ENCODE measurements at regions not wholly inside any gene's neighbourhood (a gene's known extent, or its start where the extent isn't known, plus 50 kb on each side); places are given as distances from the start of the nearest gene placed in this dataset.

- no peak for DNase-seq (ENCODE audit: low spot score)
- Histone ChIP-seq H3K4me1 (ENCODE audit: insufficient read depth) (peaks cover 25% of the 10 kb centered on the region), H3K79me2 (no peaks in the 10 kb centered on the region), H3K9me3 (ENCODE audit: low read depth) (no peaks in the 10 kb centered on the region), H4K20me1 (ENCODE audit: insufficient read depth, poor library complexity, severe bottlenecking) (no peaks in the 10 kb centered on the region), H3K4me2 (no peak overlapping the region), H3K4me3 (no peak overlapping the region), H2AFZ (no peak overlapping the region), H3K9me2 (replicated peaks; ENCODE audit: insufficient read depth) (no peaks in the 10 kb centered on the region), H3K27ac (no peak overlapping the region), H3K36me3 (replicated peaks; ENCODE audit: insufficient read depth, low read depth) (no peaks in the 10 kb centered on the region), H3K27me3 (no peaks in the 10 kb centered on the region)
- 84% methylated on average over 4 of the region's 4 CpGs for WGBS (ENCODE audit: low lambda C conversion rate, missing lambda C conversion rate)
- TF ChIP-seq EZH2phosphoT487 (IDR thresholded peaks at IDR 0.05; ENCODE audit: low read depth, severe bottlenecking, unreplicated experiment) (no peak), CTCF (IDR thresholded peaks at IDR 0.05; ENCODE audit: poor library complexity) (no peak), EZH2 (IDR thresholded peaks at IDR 0.05; ENCODE audit: borderline replicate concordance) (no peak)
Observed at GRCh38 chr6:139547122-139547776, 172.8 kb upstream of the CITED2 start.

GRCh38 chr6:139546106-139546472, 171.6 kb upstream of the CITED2 start:
- H3K9me2 ChIP-seq (replicated peaks; ENCODE audit: insufficient read depth): no peaks in the 10 kb centered on the region
- no peaks in the 10 kb centered on the region for H4K20me1 ChIP-seq (ENCODE audit: insufficient read depth, poor library complexity, severe bottlenecking)
- H3K9me3 ChIP-seq (ENCODE audit: low read depth): no peaks in the 10 kb centered on the region
- TF ChIP-seq EZH2phosphoT487 (IDR thresholded peaks at IDR 0.05; ENCODE audit: low read depth, severe bottlenecking, unreplicated experiment): no peak
- no peak for TF ChIP-seq EZH2 (IDR thresholded peaks at IDR 0.05; ENCODE audit: borderline replicate concordance)
- no peak for TF ChIP-seq CTCF (IDR thresholded peaks at IDR 0.05; ENCODE audit: poor library complexity)
- peak overlapping the region; percentile 1 for H3K4me2 ChIP-seq
- peaks cover 25% of the 10 kb centered on the region for H3K4me1 ChIP-seq (ENCODE audit: insufficient read depth)
- no peaks in the 10 kb centered on the region for H3K79me2 ChIP-seq
- no peaks in the 10 kb centered on the region for H3K27me3 ChIP-seq
- DNase-seq (ENCODE audit: low spot score): no peak
- peak overlapping the region; percentile 38 for H3K27ac ChIP-seq
- no peaks in the 10 kb centered on the region for H3K36me3 ChIP-seq (replicated peaks; ENCODE audit: insufficient read depth, low read depth)
- WGBS (ENCODE audit: low lambda C conversion rate, missing lambda C conversion rate): 88% methylated on average over 2 of the region's 2 CpGs
- no peak overlapping the region for H3K4me3 ChIP-seq
- no peak overlapping the region for H2AFZ ChIP-seq

- Histone ChIP-seq H3K9me3 (ENCODE audit: low read depth) (no peaks in the 10 kb centered on the region), H3K27ac (peak overlapping the region; percentile 38), H3K27me3 (no peaks in the 10 kb centered on the region), H3K36me3 (replicated peaks; ENCODE audit: insufficient read depth, low read depth) (no peaks in the 10 kb centered on the region), H3K4me3 (no peak overlapping the region), H3K79me2 (no peaks in the 10 kb centered on the region), H4K20me1 (ENCODE audit: insufficient read depth, poor library complexity, severe bottlenecking) (no peaks in the 10 kb centered on the region), H3K4me1 (ENCODE audit: insufficient read depth) (peaks cover 25% of the 10 kb centered on the region), H2AFZ (no peak overlapping the region), H3K9me2 (replicated peaks; ENCODE audit: insufficient read depth) (no peaks in the 10 kb centered on the region), H3K4me2 (peak overlapping the region; percentile 24)
- 39% methylated on average over 6 of the region's 6 CpGs for WGBS (ENCODE audit: low lambda C conversion rate, missing lambda C conversion rate)
- DNase-seq (ENCODE audit: low spot score): peak; percentile 24
- TF ChIP-seq EZH2phosphoT487 (IDR thresholded peaks at IDR 0.05; ENCODE audit: low read depth, severe bottlenecking, unreplicated experiment): no peak
- TF ChIP-seq CTCF (IDR thresholded peaks at IDR 0.05; ENCODE audit: poor library complexity): no peak
- no peak for TF ChIP-seq EZH2 (IDR thresholded peaks at IDR 0.05; ENCODE audit: borderline replicate concordance)
Observed at GRCh38 chr6:139545206-139546105, 171.0 kb upstream of the CITED2 start.

All from hepatocyte (in vitro differentiated cells).